ENCODE measurements at regions not wholly inside any gene's neighbourhood (a gene's known extent, or its start where the extent isn't known, plus 50 kb on each side); places are given as distances from the start of the nearest gene placed in this dataset.

DNA sequence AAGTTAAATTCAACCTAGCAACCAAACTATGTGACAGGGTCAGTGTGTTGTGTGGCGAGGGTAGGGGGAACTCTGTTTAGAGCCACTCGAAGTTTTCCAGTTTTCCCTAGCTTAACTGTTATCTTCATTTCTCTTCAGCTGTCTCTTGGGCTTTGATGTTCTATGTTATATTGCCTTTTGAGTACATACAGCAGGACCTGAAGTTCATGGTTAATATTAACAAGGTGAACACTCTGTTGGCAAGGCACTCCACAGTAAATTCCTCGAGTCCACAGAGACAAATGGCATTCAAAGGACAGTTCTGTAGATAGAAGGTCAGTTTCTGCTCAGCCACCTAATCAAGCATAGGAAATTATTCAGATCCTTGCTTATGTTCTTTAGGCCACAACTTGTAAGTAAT, 147.9 kb upstream of the DPH6 start:
- Histone ChIP-seq H3K4me3 (ENCODE audit: low read length) (no peak overlapping the region), H3K27me3 (ENCODE audit: control insufficient read depth, insufficient read depth, low read length) (no peaks in the 10 kb centered on the region), H3K27ac (ENCODE audit: low read length) (no peak overlapping the region), H3K4me1 (ENCODE audit: control insufficient read depth, insufficient read depth, low read length) (no peaks in the 10 kb centered on the region), H3K36me3 (ENCODE audit: control insufficient read depth, insufficient read depth, low read length) (no peaks in the 10 kb centered on the region), H3K9me3 (ENCODE audit: control insufficient read depth, insufficient read depth, low read length) (no peaks in the 10 kb centered on the region)
- TF ChIP-seq, protein P1, sequence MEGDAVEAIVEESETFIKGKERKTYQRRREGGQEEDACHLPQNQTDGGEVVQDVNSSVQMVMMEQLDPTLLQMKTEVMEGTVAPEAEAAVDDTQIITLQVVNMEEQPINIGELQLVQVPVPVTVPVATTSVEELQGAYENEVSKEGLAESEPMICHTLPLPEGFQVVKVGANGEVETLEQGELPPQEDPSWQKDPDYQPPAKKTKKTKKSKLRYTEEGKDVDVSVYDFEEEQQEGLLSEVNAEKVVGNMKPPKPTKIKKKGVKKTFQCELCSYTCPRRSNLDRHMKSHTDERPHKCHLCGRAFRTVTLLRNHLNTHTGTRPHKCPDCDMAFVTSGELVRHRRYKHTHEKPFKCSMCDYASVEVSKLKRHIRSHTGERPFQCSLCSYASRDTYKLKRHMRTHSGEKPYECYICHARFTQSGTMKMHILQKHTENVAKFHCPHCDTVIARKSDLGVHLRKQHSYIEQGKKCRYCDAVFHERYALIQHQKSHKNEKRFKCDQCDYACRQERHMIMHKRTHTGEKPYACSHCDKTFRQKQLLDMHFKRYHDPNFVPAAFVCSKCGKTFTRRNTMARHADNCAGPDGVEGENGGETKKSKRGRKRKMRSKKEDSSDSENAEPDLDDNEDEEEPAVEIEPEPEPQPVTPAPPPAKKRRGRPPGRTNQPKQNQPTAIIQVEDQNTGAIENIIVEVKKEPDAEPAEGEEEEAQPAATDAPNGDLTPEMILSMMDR (IDR thresholded peaks at IDR 0.05) = no peak
- Mint-ChIP-seq H3K36me3 (peaks cover 5% of the 10 kb centered on the region), H3K4me3 (no peak overlapping the region), H3K27me3 (ENCODE audit: low read depth in 2 of 2) (peaks cover 7 to 16% of the 10 kb centered on the region in 2 donors), H3K4me1 (no peaks in the 10 kb centered on the region), H3K9me3 (peaks cover 0 to 5% of the 10 kb centered on the region in 2 donors), H3K27ac (no peak overlapping the region)
- 53% methylated on average over 1 of the region's 3 CpGs for WGBS (ENCODE audit: insufficient coverage)
- DNase-seq (no peak), ATAC-seq (no peak)
- intact Hi-C loops (cut with micrococcal nuclease) = no loop called here

DNA sequence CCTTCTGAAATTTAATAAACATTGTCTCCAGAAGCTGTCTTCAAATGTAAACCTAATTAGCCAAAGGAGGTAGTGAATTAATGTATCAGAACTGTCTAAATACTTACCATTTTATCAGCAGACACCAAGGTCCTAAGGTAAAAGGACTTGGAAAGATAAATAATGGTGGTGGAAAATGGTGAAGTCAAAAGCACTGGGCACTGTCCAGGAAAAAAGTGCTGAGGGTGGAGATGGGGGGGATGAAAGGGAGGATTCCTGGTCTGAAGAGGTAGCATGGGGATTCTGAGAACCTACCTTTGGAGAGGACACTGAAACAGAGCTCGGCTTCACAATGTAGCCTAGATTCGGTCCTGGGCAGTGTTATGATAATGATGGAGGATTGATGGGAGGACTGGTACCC, 149.0 kb upstream of the DPH6 start:
- Histone ChIP-seq H3K27me3 (ENCODE audit: control insufficient read depth, insufficient read depth, low read length) (no peaks in the 10 kb centered on the region), H3K27ac (ENCODE audit: low read length) (no peak overlapping the region), H3K36me3 (ENCODE audit: control insufficient read depth, insufficient read depth, low read length) (no peaks in the 10 kb centered on the region), H3K9me3 (ENCODE audit: control insufficient read depth, insufficient read depth, low read length) (no peaks in the 10 kb centered on the region), H3K4me3 (ENCODE audit: low read length) (no peak overlapping the region), H3K4me1 (ENCODE audit: control insufficient read depth, insufficient read depth, low read length) (no peaks in the 10 kb centered on the region)
- ATAC-seq (no peak), DNase-seq (no peak)
- H3K9me3 Mint-ChIP-seq = peaks cover 0 to 6% of the 10 kb centered on the region in 2 donors
- 97% methylated on average over 2 of the region's 2 CpGs for WGBS (ENCODE audit: insufficient coverage)
- no peak overlapping the region for H3K27ac Mint-ChIP-seq
- peaks cover 6 to 9% of the 10 kb centered on the region in 2 donors for H3K27me3 Mint-ChIP-seq (ENCODE audit: low read depth in 2 of 2)
- intact Hi-C loops (cut with micrococcal nuclease) = no loop called here
- H3K4me1 Mint-ChIP-seq = no peaks in the 10 kb centered on the region
- H3K4me3 Mint-ChIP-seq = no peak overlapping the region
- TF ChIP-seq, protein P1 (IDR thresholded peaks at IDR 0.05) = no peak
- H3K36me3 Mint-ChIP-seq = peaks cover 3% of the 10 kb centered on the region

DNA sequence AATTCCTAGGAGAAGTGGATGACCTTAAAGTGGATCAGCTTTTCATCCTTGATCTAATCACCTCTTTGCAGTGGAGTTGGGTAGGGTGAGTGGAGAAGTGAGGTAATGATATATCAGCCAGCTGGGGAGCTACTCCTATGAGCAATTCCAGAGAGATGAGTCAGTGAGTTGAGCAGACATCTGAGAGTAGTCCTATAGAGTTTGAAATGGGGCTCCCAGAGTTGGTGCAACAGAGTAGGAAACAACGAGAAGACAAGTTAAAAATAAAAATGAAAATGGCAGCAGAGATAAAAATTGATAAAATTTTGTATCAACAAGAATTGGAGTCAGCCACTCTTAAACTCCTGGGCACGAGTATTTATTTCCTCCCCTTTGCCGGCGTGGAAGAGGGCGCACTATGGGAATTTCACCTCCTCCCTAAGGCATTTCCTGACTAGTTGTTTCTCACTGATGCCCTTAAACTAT, 150.8 kb upstream of the DPH6 start:
- DNase-seq = no peak
- Histone ChIP-seq H3K9me3 (ENCODE audit: control insufficient read depth, insufficient read depth, low read length) (no peaks in the 10 kb centered on the region), H3K27ac (ENCODE audit: low read length) (no peak overlapping the region), H3K4me1 (ENCODE audit: control insufficient read depth, insufficient read depth, low read length) (no peaks in the 10 kb centered on the region), H3K4me3 (ENCODE audit: low read length) (no peak overlapping the region), H3K27me3 (ENCODE audit: control insufficient read depth, insufficient read depth, low read length) (no peaks in the 10 kb centered on the region), H3K36me3 (ENCODE audit: control insufficient read depth, insufficient read depth, low read length) (no peaks in the 10 kb centered on the region)
- intact Hi-C loops (cut with micrococcal nuclease) = no loop called here
- H3K4me1 Mint-ChIP-seq = no peaks in the 10 kb centered on the region
- H3K36me3 Mint-ChIP-seq = no peaks in the 10 kb centered on the region
- no peaks in the 10 kb centered on the region for H3K27me3 Mint-ChIP-seq (ENCODE audit: low read depth in 2 of 2)
- H3K27ac Mint-ChIP-seq = no peak overlapping the region
- H3K9me3 Mint-ChIP-seq = peaks cover 0 to 3% of the 10 kb centered on the region in 2 donors
- TF ChIP-seq, protein P1 (IDR thresholded peaks at IDR 0.05) = no peak
- ATAC-seq = no peak
- 86% methylated on average over 5 of the region's 5 CpGs for WGBS (ENCODE audit: insufficient coverage)
- H3K4me3 Mint-ChIP-seq = no peak overlapping the region

DNA sequence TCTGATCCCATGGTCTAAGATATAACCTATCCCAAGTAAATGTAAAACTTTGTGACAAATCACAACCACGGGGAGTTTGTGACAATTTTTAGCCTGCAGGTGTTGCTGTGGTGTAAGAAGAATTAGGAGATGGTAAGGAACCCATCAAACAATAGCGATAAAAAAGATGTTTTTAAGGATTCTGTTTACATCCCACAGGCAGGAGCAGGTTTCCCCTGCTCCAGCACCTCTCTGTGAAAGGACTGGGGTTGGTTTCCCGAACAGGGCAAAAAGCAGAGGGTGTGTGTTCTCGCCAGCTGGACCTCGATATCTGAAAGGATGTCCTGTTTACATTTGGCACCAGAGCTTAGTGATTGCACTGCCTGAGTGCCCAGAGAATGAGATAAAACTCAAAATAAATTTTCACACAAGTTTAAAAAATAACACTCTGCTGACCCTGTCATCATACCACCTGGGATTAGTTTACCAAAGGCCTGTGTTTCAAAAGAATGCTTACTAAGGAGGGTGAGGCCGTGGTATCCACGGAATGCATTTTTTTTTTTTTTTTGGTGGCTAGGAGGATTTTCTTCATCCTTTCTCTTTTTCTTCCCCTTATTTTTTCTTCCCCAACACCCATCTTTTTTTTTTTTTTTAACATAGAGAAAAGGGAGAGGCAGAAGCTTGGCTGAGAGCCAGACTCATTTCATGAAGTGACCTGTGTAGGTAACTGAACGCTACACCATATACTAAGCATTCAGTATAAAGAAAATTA, 151.8 kb upstream of the DPH6 start:
- ATAC-seq = no peak
- TF ChIP-seq, protein P1 (IDR thresholded peaks at IDR 0.05) = no peak
- peaks cover 0 to 3% of the 10 kb centered on the region in 2 donors for H3K9me3 Mint-ChIP-seq
- intact Hi-C loops (cut with micrococcal nuclease) = no loop called here
- H3K4me3 ChIP-seq (ENCODE audit: low read length) = no peak overlapping the region
- H3K27ac ChIP-seq (ENCODE audit: low read length) = no peak overlapping the region
- H3K4me1 Mint-ChIP-seq = no peaks in the 10 kb centered on the region
- DNase-seq = no peak
- 53% methylated on average over 5 of the region's 8 CpGs for WGBS (ENCODE audit: insufficient coverage)
- no peaks in the 10 kb centered on the region for H3K4me1 ChIP-seq (ENCODE audit: control insufficient read depth, insufficient read depth, low read length)
- H3K27me3 ChIP-seq (ENCODE audit: control insufficient read depth, insufficient read depth, low read length) = no peaks in the 10 kb centered on the region
- no peaks in the 10 kb centered on the region for H3K27me3 Mint-ChIP-seq (ENCODE audit: low read depth in 2 of 2)
- H3K36me3 Mint-ChIP-seq = no peaks in the 10 kb centered on the region
- no peak overlapping the region for H3K27ac Mint-ChIP-seq
- no peaks in the 10 kb centered on the region for H3K9me3 ChIP-seq (ENCODE audit: control insufficient read depth, insufficient read depth, low read length)
- no peaks in the 10 kb centered on the region for H3K36me3 ChIP-seq (ENCODE audit: control insufficient read depth, insufficient read depth, low read length)
- no peak overlapping the region for H3K4me3 Mint-ChIP-seq

Measured in natural killer cell (primary cell).